ENCODE measurements at regions not wholly inside any gene's neighbourhood (a gene's known extent, or its start where the extent isn't known, plus 50 kb on each side); places are given as distances from the start of the nearest gene placed in this dataset.

DNA sequence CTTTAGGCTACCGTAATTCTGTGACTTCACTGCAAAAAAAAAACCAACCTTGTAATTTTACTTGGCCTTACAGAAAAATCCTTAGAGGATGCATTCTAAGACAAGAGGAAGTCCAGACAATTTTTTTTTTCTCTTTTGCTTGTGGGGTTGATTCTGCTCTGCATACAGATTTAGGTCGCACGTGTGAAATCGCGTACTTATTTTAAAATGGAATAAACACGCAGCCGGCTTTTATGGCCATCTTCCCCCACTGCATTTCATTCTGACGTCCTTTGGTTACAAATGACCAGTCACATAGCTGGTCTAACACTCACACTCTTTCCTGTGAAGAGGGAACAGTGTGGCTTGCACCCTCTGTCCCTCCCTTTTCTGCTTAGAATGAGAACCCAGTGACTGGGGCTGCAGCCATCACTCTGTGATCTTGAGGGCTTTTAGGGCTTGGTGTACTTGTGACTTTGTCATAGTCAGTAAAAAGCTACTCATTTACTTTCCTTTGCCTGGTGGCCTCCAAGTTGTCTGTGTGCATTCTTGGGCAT is 63.6 kb upstream of the CARD11 start:
- Histone ChIP-seq H2AFZ (ENCODE audit: low read depth) (no peak overlapping the region), H3K79me2 (ENCODE audit: insufficient read depth) (no peaks in the 10 kb centered on the region), H3F3A (replicated peaks; ENCODE audit: insufficient read depth) (no peaks in the 10 kb centered on the region), H3K27me3 (ENCODE audit: insufficient read depth) (no peaks in the 10 kb centered on the region), H3K4me3 (ENCODE audit: low read depth in 2 of 2, low read length in 1 of 2) (no peak overlapping the region), H3K4me2 (no peak overlapping the region), H3K27ac (ENCODE audit: low read depth in 2 of 2, low read length in 1 of 2) (no peak overlapping the region), H3K36me3 (replicated peaks in 1 of 2; ENCODE audit: control insufficient read depth in 1 of 2, insufficient read depth in 2 of 2, low read length in 1 of 2) (no peaks in the 10 kb centered on the region), H3K9me2 (no peaks in the 10 kb centered on the region), H3K9ac (no peak overlapping the region), H3K4me1 (ENCODE audit: control insufficient read depth in 1 of 2, insufficient read depth in 2 of 2, low read depth in 1 of 2, low read length in 1 of 2) (no peaks in the 10 kb centered on the region), H3K9me3 (no peaks in the 10 kb centered on the region; the same call in 1 of the 2 replicates), H4K20me1 (ENCODE audit: insufficient read depth) (no peaks in the 10 kb centered on the region)
- CTCF ChIA-PET: interaction anchor here (0.9 to 2.5 kb wide), 4 partner anchors 8 to 47 kb away, joined by 3 to 9 read pairs (median 4); no protein-coding TSS in a partner anchor
- 70% methylated on average over 8 of the region's 8 CpGs for WGBS (ENCODE audit: low lambda C conversion rate)
- TF ChIP-seq, protein P1, sequence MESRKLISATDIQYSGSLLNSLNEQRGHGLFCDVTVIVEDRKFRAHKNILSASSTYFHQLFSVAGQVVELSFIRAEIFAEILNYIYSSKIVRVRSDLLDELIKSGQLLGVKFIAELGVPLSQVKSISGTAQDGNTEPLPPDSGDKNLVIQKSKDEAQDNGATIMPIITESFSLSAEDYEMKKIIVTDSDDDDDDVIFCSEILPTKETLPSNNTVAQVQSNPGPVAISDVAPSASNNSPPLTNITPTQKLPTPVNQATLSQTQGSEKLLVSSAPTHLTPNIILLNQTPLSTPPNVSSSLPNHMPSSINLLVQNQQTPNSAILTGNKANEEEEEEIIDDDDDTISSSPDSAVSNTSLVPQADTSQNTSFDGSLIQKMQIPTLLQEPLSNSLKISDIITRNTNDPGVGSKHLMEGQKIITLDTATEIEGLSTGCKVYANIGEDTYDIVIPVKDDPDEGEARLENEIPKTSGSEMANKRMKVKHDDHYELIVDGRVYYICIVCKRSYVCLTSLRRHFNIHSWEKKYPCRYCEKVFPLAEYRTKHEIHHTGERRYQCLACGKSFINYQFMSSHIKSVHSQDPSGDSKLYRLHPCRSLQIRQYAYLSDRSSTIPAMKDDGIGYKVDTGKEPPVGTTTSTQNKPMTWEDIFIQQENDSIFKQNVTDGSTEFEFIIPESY (IDR thresholded peaks at IDR 0.05; ENCODE audit: borderline replicate concordance, low read depth): no peak
- TF ChIP-seq ELF1 (IDR thresholded peaks at IDR 0.05) (no peak), POLR2AphosphoS5 (IDR thresholded peaks at IDR 0.05; ENCODE audit: low read depth, low read length) (no peak), RFX5 (IDR thresholded peaks at IDR 0.05; ENCODE audit: low read length) (no peak), TEAD4 (IDR thresholded peaks at IDR 0.05; ENCODE audit: borderline replicate concordance, insufficient read depth) (no peak), GATA2 (CRISPR knock-in tag; IDR thresholded peaks at IDR 0.05) (no peak), NRF1 (IDR thresholded peaks at IDR 0.05; ENCODE audit: low read depth, low read length) (no peak), RCOR1 (IDR thresholded peaks at IDR 0.05; ENCODE audit: low read length) (no peak), GABPA (IDR thresholded peaks at IDR 0.05; ENCODE audit: low read depth) (no peak), FOXM1 (IDR thresholded peaks at IDR 0.05; ENCODE audit: low read depth) (no peak), SMC3 (IDR thresholded peaks at IDR 0.05; ENCODE audit: low read depth, low read length) (no peak)
- TF ChIP-seq, protein P2, sequence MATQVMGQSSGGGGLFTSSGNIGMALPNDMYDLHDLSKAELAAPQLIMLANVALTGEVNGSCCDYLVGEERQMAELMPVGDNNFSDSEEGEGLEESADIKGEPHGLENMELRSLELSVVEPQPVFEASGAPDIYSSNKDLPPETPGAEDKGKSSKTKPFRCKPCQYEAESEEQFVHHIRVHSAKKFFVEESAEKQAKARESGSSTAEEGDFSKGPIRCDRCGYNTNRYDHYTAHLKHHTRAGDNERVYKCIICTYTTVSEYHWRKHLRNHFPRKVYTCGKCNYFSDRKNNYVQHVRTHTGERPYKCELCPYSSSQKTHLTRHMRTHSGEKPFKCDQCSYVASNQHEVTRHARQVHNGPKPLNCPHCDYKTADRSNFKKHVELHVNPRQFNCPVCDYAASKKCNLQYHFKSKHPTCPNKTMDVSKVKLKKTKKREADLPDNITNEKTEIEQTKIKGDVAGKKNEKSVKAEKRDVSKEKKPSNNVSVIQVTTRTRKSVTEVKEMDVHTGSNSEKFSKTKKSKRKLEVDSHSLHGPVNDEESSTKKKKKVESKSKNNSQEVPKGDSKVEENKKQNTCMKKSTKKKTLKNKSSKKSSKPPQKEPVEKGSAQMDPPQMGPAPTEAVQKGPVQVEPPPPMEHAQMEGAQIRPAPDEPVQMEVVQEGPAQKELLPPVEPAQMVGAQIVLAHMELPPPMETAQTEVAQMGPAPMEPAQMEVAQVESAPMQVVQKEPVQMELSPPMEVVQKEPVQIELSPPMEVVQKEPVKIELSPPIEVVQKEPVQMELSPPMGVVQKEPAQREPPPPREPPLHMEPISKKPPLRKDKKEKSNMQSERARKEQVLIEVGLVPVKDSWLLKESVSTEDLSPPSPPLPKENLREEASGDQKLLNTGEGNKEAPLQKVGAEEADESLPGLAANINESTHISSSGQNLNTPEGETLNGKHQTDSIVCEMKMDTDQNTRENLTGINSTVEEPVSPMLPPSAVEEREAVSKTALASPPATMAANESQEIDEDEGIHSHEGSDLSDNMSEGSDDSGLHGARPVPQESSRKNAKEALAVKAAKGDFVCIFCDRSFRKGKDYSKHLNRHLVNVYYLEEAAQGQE (IDR thresholded peaks at IDR 0.05; ENCODE audit: low read depth, low read length): no peak
- TF ChIP-seq, protein P3, sequence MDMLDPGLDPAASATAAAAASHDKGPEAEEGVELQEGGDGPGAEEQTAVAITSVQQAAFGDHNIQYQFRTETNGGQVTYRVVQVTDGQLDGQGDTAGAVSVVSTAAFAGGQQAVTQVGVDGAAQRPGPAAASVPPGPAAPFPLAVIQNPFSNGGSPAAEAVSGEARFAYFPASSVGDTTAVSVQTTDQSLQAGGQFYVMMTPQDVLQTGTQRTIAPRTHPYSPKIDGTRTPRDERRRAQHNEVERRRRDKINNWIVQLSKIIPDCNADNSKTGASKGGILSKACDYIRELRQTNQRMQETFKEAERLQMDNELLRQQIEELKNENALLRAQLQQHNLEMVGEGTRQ (IDR thresholded peaks at IDR 0.05; ENCODE audit: borderline replicate concordance, low read depth, low read length): no peak
- POLR2A ChIA-PET: no interaction called here
- DNase-seq: no peak
